ENCODE measurements at regions not wholly inside any gene's neighbourhood (a gene's known extent, or its start where the extent isn't known, plus 50 kb on each side); places are given as distances from the start of the nearest gene placed in this dataset.
"Not testable (repeated sequence)": the region's sequence is repeated elsewhere in the genome, so short reads cannot be mapped to it uniquely, and the experiment has no call there.

- TF ChIP-seq CTCF (IDR thresholded peaks at IDR 0.05; ENCODE audit: control insufficient read depth, insufficient read depth, low read depth, low read length, missing control alignments), result no peak
- no peak for DNase-seq (ENCODE audit: low read depth)
- no peak overlapping the region for H3K4me3 ChIP-seq (ENCODE audit: control insufficient read depth, low read depth, low read length)
Measured at GRCh38 chr10:123392182-123392963, 238.2 kb downstream of the BUB3 start.

- H3K4me3 ChIP-seq (ENCODE audit: control insufficient read depth, low read depth, low read length), result no peak overlapping the region
- no peak for TF ChIP-seq CTCF (IDR thresholded peaks at IDR 0.05; ENCODE audit: control insufficient read depth, insufficient read depth, low read depth, low read length, missing control alignments)
- DNase-seq (ENCODE audit: low read depth), result no peak
Measured at GRCh38 chr10:123393170-123393569, 239.0 kb downstream of the BUB3 start.

GRCh38 chr10:123394382-123394781 is 240.2 kb downstream of the BUB3 start:
- DNase-seq (ENCODE audit: low read depth), result no peak

GRCh38 chr10:123395234-123395633 is 241.0 kb downstream of the BUB3 start:
- DNase-seq (ENCODE audit: low read depth); H3K4me3 ChIP-seq (ENCODE audit: control insufficient read depth, low read depth, low read length): not testable (repeated sequence)

More at GRCh38 chr10:123394382-123394781, 240.2 kb downstream of the BUB3 start:
- H3K4me3 ChIP-seq (ENCODE audit: control insufficient read depth, low read depth, low read length), result no peak overlapping the region
- no peak for TF ChIP-seq CTCF (IDR thresholded peaks at IDR 0.05; ENCODE audit: control insufficient read depth, insufficient read depth, low read depth, low read length, missing control alignments)

- H3K4me3 ChIP-seq (ENCODE audit: control insufficient read depth, low read depth, low read length), result no peak overlapping the region
- TF ChIP-seq CTCF (IDR thresholded peaks at IDR 0.05; ENCODE audit: control insufficient read depth, insufficient read depth, low read depth, low read length, missing control alignments), result no peak
- no peak for DNase-seq (ENCODE audit: low read depth)
Measured at GRCh38 chr10:123395906-123396305, 241.7 kb downstream of the BUB3 start.

- H3K4me3 ChIP-seq (ENCODE audit: control insufficient read depth, low read depth, low read length), result no peak overlapping the region
- TF ChIP-seq CTCF (IDR thresholded peaks at IDR 0.05; ENCODE audit: control insufficient read depth, insufficient read depth, low read depth, low read length, missing control alignments), result no peak
- no peak for DNase-seq (ENCODE audit: low read depth)
Measured at GRCh38 chr10:123398180-123398591, 244.0 kb downstream of the BUB3 start.

- TF ChIP-seq CTCF (IDR thresholded peaks at IDR 0.05; ENCODE audit: control insufficient read depth, insufficient read depth, low read depth, low read length, missing control alignments), result no peak
- no peak for DNase-seq (ENCODE audit: low read depth)
- H3K4me3 ChIP-seq (ENCODE audit: control insufficient read depth, low read depth, low read length), result no peak overlapping the region
Measured at GRCh38 chr10:123398756-123399155, 244.6 kb downstream of the BUB3 start.
